ENCODE measurements at regions not wholly inside any gene's neighbourhood (a gene's known extent, or its start where the extent isn't known, plus 50 kb on each side); places are given as distances from the start of the nearest gene placed in this dataset.

GRCh38 chr12:127785540-127785939 is 481.4 kb upstream of the TMEM132C start:
- H2AFZ ChIP-seq = no peak overlapping the region
- H3F3A ChIP-seq (replicated peaks; ENCODE audit: low read depth) = no peaks in the 10 kb centered on the region
- H3K79me2 ChIP-seq (replicated peaks; ENCODE audit: insufficient read depth) = no peaks in the 10 kb centered on the region
- no peak overlapping the region for H3K27ac Mint-ChIP-seq
- TF ChIP-seq CTCF (conservative IDR thresholded peaks at IDR 0.05; ENCODE audit: low read depth in 2 of 2) = no peak
- no peak for TF ChIP-seq EZH2 (IDR thresholded peaks at IDR 0.05; ENCODE audit: low read depth, unreplicated experiment)
- no peak for TF ChIP-seq NANOG (IDR thresholded peaks at IDR 0.05; ENCODE audit: borderline replicate concordance)
- no peak for TF ChIP-seq ZNF331 (CRISPR knock-in tag; IDR thresholded peaks at IDR 0.05; ENCODE audit: low read depth)
- no peak for TF ChIP-seq ZNF114 (CRISPR knock-in tag; IDR thresholded peaks at IDR 0.05)
- no peak for TF ChIP-seq REST (IDR thresholded peaks at IDR 0.05; ENCODE audit: unreplicated experiment)
- no peak for TF ChIP-seq ETS1 (IDR thresholded peaks at IDR 0.05)
- H4K20me1 ChIP-seq (replicated peaks; ENCODE audit: insufficient read depth) = no peaks in the 10 kb centered on the region
- no peaks in the 10 kb centered on the region for H3K9me2 ChIP-seq (ENCODE audit: insufficient read depth)
- H3K27me3 ChIP-seq (ENCODE audit: insufficient read depth) = no peaks in the 10 kb centered on the region
- H3K27me3 Mint-ChIP-seq (ENCODE audit: insufficient read depth, low read depth, poor library complexity) = peaks cover 3% of the 10 kb centered on the region
- H3K36me3 Mint-ChIP-seq (ENCODE audit: low read depth) = peaks cover 56% of the 10 kb centered on the region
- no peaks in the 10 kb centered on the region for H3K4me1 Mint-ChIP-seq
- no peak for ATAC-seq
- DNase-seq (ENCODE audit: low spot score) = no peak
- no peaks in the 10 kb centered on the region for H3K4me1 ChIP-seq (ENCODE audit: insufficient read depth)
- H3K36me3 ChIP-seq (ENCODE audit: insufficient read depth) = no peaks in the 10 kb centered on the region; the same call in 1 of the 2 replicates
- no peak overlapping the region for H3K4me3 Mint-ChIP-seq
- no peak overlapping the region for H3K27ac ChIP-seq (ENCODE audit: low read depth)
- H3K4me2 ChIP-seq = no peak overlapping the region
- no peak overlapping the region for H3K4me3 ChIP-seq
- peaks cover 97% of the 10 kb centered on the region for H3K9me3 Mint-ChIP-seq

- Histone ChIP-seq H2AFZ (no peak overlapping the region), H3K36me3 (ENCODE audit: insufficient read depth) (no peaks in the 10 kb centered on the region; the same call in 1 of the 2 replicates), H3K27me3 (ENCODE audit: insufficient read depth) (no peaks in the 10 kb centered on the region), H3K27ac (ENCODE audit: low read depth) (no peak overlapping the region), H3K4me3 (no peak overlapping the region), H3K79me2 (replicated peaks; ENCODE audit: insufficient read depth) (no peaks in the 10 kb centered on the region), H3F3A (replicated peaks; ENCODE audit: low read depth) (no peaks in the 10 kb centered on the region), H3K4me2 (no peak overlapping the region), H3K4me1 (ENCODE audit: insufficient read depth) (no peaks in the 10 kb centered on the region), H4K20me1 (replicated peaks; ENCODE audit: insufficient read depth) (no peaks in the 10 kb centered on the region), H3K9me2 (ENCODE audit: insufficient read depth) (no peaks in the 10 kb centered on the region)
- no peak for ATAC-seq
- Mint-ChIP-seq H3K36me3 (ENCODE audit: low read depth) (peaks cover 59% of the 10 kb centered on the region), H3K27me3 (ENCODE audit: insufficient read depth, low read depth, poor library complexity) (peaks cover 3% of the 10 kb centered on the region), H3K4me3 (no peak overlapping the region), H3K4me1 (no peaks in the 10 kb centered on the region), H3K9me3 (peaks cover 97% of the 10 kb centered on the region), H3K27ac (no peak overlapping the region)
- no peak for DNase-seq (ENCODE audit: low spot score)
- no peak for TF ChIP-seq POLR2AphosphoS5 (IDR thresholded peaks at IDR 0.05; ENCODE audit: low read depth)
- TF ChIP-seq REST (IDR thresholded peaks at IDR 0.05; ENCODE audit: unreplicated experiment) = no peak
- no peak for TF ChIP-seq STAT1 (IDR thresholded peaks at IDR 0.05; ENCODE audit: unreplicated experiment)
- no peak for TF ChIP-seq CREB1 (CRISPR knock-in tag; IDR thresholded peaks at IDR 0.05; ENCODE audit: low read depth)
- TF ChIP-seq JUNB (IDR thresholded peaks at IDR 0.05; ENCODE audit: unreplicated experiment) = no peak
- no peak for TF ChIP-seq NANOG (IDR thresholded peaks at IDR 0.05; ENCODE audit: borderline replicate concordance)
- TF ChIP-seq EZH2 (IDR thresholded peaks at IDR 0.05; ENCODE audit: low read depth, unreplicated experiment) = no peak
- no peak for TF ChIP-seq EZH2phosphoT487 (IDR thresholded peaks at IDR 0.05; ENCODE audit: unreplicated experiment)
These were observed 480.9 kb upstream of the TMEM132C start for GRCh38 chr12:127785986-127786590.
